Activated T-helper 17 cell treated with anti-CD3 and anti-CD28 coated beads, Interleukin-2, amount 50 U/mL, for 72 hours (primary cell): ENCODE measurements at regions not wholly inside any gene's neighbourhood (a gene's known extent, or its start where the extent isn't known, plus 50 kb on each side); places are given as distances from the start of the nearest gene placed in this dataset.
"Not testable (repeated sequence)": the region's sequence is repeated elsewhere in the genome, so short reads cannot be mapped to it uniquely, and the experiment has no call there.

ENCODE experiments used
- ATAC-seq: fragments of 150-1000 bp; cut with Tn5 transposase; replicated peaks from 2 replicates; pipeline ENCODE4 v1.10.0; 2021; ENCODE audit warnings: mild to moderate bottlenecking, moderate library complexity
- H3K27ac Mint-ChIP-seq: one replicate; pipeline ENCODE4 v1.8.0; 2022; ENCODE audit warnings: mixed read lengths
- H3K27me3 Mint-ChIP-seq: one replicate; pipeline ENCODE4 v1.8.0; 2022; ENCODE audit warnings: mixed read lengths
- H3K36me3 Mint-ChIP-seq: one replicate; pipeline ENCODE4 v1.8.0; 2022; ENCODE audit warnings: low read depth, mild to moderate bottlenecking, mixed read lengths
- H3K4me1 Mint-ChIP-seq: one replicate; pipeline ENCODE4 v1.8.0; 2022; ENCODE audit warnings: mixed read lengths
- H3K4me3 Mint-ChIP-seq: one replicate; pipeline ENCODE4 v1.8.0; 2022; ENCODE audit warnings: mild to moderate bottlenecking, mixed read lengths
- H3K9me3 Mint-ChIP-seq: one replicate; pipeline ENCODE4 v1.8.0; 2022; ENCODE audit warnings: mixed read lengths

DNA sequence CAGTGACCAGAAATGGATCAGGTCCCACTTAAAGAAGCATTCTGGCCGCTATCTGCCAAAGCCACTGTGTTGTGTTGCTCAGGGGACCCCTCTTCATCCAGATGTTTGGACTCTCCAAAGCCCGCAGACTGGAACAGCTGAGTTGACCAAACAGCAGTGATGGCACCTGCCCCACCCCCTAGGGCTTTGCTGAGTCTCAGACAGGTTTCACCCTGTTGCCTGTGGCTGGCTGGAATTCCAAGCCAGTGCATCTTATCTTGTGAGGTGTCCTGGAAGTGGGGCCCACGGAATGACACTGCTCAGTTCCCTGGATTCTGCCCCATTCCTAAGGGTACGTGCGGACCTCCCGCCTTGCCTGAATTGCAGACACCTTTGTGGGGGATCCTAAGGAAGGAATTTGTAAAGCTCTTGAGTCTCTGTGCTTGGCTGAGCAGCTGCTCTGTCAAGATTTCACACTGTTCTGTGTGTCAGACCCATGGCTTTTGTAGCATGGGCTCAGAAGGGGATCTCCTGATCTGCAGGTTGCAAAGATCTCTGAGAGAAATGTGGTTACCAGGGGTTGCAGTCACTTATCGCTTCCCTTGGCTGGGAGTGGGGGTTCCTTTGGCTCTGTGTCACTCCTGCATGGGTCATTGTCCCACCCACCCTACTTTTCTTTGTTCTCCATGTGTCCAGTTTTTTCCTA lies 1707.9 kb upstream of the PCDH10 start:
- no peak for ATAC-seq
- Mint-ChIP-seq H3K4me1 (no peaks in the 10 kb centered on the region), H3K4me3 (no peak overlapping the region), H3K9me3 (peaks cover 10% of the 10 kb centered on the region), H3K27ac (no peak overlapping the region), H3K36me3 (no peaks in the 10 kb centered on the region), H3K27me3 (no peaks in the 10 kb centered on the region)

DNA sequence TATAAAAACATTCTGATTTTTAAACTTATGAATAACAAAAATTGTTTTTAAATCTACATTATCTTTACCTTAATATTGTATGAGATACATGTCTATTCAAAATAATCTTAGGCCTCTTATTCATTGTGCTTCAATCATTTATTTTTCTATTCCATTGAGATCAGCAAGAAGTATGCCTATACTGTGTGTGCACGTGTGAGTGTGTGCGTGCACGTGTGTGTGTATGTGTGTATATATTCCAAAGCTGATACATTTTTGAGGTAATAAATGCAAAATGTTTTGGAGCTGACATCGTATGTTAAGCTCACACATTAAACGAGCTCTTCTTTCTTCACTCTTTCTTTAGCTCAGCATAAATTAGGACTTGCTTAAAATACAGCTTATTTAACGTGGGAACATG lies 1701.2 kb upstream of the PCDH10 start:
- no peaks in the 10 kb centered on the region for H3K36me3 Mint-ChIP-seq
- no peak for ATAC-seq
- H3K9me3 Mint-ChIP-seq = peaks cover 14% of the 10 kb centered on the region
- H3K27ac Mint-ChIP-seq = no peak overlapping the region
- H3K4me3 Mint-ChIP-seq = no peak overlapping the region
- no peaks in the 10 kb centered on the region for H3K4me1 Mint-ChIP-seq
- H3K27me3 Mint-ChIP-seq = no peaks in the 10 kb centered on the region

DNA sequence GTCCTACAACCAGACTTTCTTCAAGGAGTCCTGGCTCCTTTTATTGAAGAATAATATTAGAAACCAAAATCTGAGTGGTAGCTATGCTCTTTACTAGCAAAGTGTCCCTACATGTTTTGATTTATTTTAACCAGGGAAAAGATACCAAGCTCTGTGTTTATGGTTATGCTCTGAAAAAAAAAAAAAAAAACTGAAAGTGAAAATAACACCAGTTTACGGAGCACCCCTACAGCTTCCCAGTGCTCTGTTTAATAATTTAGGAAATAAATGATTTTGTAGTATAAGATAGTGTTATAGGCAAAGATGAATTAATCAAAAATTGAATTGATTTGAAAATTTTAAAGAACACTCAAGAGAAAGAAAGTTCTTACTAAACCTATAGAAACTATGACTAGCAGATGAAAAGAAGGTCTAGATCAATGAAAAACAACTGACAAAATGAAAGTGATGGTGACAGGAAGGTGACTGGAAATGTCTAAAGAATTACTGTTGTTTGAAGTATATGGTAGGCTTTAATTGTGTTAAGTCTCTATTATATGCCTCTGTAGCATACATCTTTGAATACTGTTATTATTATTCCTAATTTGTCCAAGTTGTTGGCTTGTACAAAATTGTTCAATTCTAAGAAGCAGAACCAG lies 1698.4 kb upstream of the PCDH10 start:
- Mint-ChIP-seq H3K9me3 (peaks cover 14% of the 10 kb centered on the region), H3K4me1 (no peaks in the 10 kb centered on the region), H3K36me3 (no peaks in the 10 kb centered on the region), H3K27me3 (no peaks in the 10 kb centered on the region), H3K4me3 (no peak overlapping the region), H3K27ac (no peak overlapping the region)
- ATAC-seq = no peak

DNA sequence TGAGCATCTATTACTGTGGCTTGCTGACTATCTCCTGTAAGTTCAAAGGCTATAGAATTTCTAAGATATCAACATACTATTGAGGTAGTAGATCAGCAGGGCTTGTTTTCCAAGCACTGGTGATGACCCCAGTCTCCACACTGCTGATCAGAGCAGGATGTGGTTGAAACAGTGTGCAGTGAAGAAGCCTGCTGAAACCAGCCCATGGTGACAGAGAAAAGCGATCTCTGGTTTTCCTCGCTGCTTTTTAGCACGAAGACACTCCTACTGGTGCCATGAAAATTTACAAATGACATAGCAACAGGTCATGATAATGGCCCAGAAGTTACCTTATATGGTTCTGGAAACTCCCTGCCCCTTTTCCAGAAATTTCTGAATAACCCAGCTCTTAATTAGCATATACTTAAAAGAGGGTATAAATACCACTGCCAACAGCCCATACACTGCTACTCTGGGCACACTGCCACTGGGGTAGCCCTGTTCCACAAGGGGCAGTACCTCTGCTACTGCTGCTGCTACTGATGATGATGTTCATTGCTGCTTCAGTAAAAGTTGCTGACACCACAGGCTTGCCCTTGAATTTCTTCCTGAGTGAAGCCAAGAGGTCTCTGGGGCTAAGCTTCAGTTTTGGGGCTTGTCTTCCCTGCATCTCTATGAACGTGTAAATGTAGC lies 1689.5 kb upstream of the PCDH10 start:
- ATAC-seq = no peak
- no peaks in the 10 kb centered on the region for H3K4me1 Mint-ChIP-seq
- H3K27me3 Mint-ChIP-seq = no peaks in the 10 kb centered on the region
- H3K9me3 Mint-ChIP-seq = peaks cover 7% of the 10 kb centered on the region
- no peak overlapping the region for H3K4me3 Mint-ChIP-seq
- no peaks in the 10 kb centered on the region for H3K36me3 Mint-ChIP-seq
- no peak overlapping the region for H3K27ac Mint-ChIP-seq

DNA sequence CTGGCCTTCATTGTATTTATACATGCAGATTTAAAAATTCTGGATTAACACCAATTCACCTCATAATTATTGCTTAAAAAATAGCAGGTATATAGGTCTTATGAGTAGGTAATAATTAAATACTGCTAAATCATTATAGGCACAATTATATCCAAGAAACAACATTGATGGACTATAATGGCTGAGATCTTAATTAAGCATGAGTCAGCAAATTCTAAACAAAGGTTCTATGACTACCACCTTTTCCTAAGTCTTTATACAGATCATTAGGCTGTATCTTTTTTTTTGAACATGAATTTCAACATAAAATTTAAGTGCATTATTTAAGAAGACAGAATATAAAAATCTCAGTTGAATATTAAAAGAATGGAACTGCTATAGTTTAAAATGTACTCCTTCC lies 1678.7 kb upstream of the PCDH10 start:
- Mint-ChIP-seq H3K4me1 (no peaks in the 10 kb centered on the region), H3K9me3 (peaks cover 8% of the 10 kb centered on the region), H3K27me3 (no peaks in the 10 kb centered on the region), H3K27ac (no peak overlapping the region), H3K4me3 (no peak overlapping the region), H3K36me3 (no peaks in the 10 kb centered on the region)
- no peak for ATAC-seq

DNA sequence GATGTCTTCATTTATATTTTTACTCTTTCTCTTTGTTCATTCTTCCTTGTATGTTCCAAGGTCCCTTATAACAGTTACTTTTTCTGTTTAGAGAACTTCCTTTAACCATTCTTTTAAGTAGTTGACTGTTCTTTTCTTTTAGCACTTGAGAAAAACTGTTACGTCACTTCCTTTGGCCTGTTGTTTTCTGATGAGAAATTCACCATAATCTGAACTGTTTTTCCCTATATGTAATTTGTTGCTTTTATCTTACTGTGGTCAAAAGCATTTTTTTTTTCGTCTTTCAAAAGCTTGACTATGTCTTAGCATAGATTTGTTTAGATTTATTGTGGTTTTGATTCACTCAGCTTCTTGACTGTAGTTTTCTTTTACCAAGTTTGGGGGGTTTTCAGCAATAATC lies 1660.3 kb upstream of the PCDH10 start:
- no peak overlapping the region for H3K4me3 Mint-ChIP-seq
- no peaks in the 10 kb centered on the region for H3K36me3 Mint-ChIP-seq
- no peak overlapping the region for H3K27ac Mint-ChIP-seq
- no peaks in the 10 kb centered on the region for H3K4me1 Mint-ChIP-seq
- no peak for ATAC-seq
- peaks cover 12% of the 10 kb centered on the region for H3K9me3 Mint-ChIP-seq
- no peaks in the 10 kb centered on the region for H3K27me3 Mint-ChIP-seq

DNA sequence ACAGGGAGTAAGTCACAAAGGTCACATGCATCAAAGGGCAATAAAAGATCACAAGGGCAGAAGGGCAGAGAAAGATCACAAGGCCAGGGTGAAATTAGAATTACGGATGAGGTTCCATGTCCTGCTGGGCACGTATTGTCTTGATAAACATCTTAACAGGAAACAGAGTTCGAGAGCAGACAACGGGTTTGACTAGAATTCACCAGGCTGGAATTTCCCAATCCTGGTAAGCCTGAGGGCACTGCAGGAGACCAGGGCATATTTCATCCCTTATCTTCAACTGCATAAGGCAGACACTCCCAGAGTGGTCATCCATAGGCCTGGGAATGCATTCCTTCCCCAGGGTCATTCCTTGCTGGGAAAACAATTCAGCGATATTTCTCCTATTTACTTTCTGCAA lies 1652.9 kb upstream of the PCDH10 start:
- H3K27ac Mint-ChIP-seq = not testable (repeated sequence)

DNA sequence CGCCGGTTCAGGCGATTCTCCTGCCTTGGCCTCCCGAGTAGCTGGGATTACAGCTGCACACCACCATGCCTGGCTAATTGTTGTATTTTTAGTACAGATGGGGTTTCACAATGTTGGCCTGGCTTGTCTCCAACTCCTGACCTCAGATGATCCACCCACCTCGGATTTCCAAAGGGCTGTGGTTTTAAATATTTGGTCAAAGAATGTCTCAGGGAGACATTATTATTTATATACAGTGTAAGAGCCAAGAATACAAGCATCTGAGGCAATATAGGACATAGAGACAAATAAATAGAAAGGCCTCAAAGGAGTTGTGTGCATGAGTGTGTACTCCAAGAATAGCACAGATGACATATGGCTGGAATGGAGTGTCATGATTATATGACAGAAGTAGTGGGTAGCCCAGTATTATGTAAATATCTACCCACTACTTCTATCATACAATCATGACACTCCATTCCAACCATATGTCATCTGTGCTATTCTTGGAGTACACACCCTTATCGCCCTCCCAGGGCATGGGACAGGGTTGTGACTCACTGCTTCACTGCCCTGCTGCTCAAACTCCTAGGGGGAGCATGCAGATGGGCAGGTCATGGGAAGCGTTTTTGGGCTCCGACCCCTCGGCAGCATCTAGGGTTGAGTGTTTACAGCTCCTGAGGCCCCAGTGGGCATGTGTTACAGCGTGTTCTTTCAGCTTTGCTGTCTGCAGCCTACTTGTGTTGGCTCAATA lies 1649.8 kb upstream of the PCDH10 start:
- Mint-ChIP-seq H3K4me3 (no peak overlapping the region), H3K36me3 (no peaks in the 10 kb centered on the region), H3K9me3 (peaks cover 12% of the 10 kb centered on the region), H3K4me1 (no peaks in the 10 kb centered on the region), H3K27ac (no peak overlapping the region), H3K27me3 (no peaks in the 10 kb centered on the region)
- ATAC-seq = no peak

More for the DNA sequence above, 1652.9 kb upstream of the PCDH10 start:
- not testable (repeated sequence) for H3K4me1 Mint-ChIP-seq, H3K9me3 Mint-ChIP-seq, H3K36me3 Mint-ChIP-seq, H3K4me3 Mint-ChIP-seq, ATAC-seq, H3K27me3 Mint-ChIP-seq

DNA sequence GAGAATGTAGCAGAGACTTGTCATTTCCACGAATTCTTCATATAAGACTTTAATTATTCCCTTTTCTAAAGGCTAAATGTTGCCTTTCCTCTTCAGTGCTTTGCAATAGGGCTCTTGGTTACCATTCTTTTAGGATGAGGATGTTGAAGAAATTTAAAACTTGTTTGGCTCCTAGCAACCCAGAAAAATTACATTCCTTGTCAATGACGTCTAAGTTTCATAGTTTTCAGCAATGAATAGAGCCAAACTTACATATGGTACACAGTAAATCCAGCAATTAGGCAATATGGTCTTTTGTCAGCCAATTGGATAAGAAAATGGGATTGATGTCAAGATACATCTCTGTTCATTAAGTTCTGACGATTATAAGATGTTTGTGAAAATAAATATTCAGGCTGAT lies 1639.6 kb upstream of the PCDH10 start:
- no peaks in the 10 kb centered on the region for H3K4me1 Mint-ChIP-seq
- no peak for ATAC-seq
- H3K9me3 Mint-ChIP-seq = peaks cover 12% of the 10 kb centered on the region
- H3K36me3 Mint-ChIP-seq = no peaks in the 10 kb centered on the region
- no peaks in the 10 kb centered on the region for H3K27me3 Mint-ChIP-seq
- no peak overlapping the region for H3K4me3 Mint-ChIP-seq
- no peak overlapping the region for H3K27ac Mint-ChIP-seq

DNA sequence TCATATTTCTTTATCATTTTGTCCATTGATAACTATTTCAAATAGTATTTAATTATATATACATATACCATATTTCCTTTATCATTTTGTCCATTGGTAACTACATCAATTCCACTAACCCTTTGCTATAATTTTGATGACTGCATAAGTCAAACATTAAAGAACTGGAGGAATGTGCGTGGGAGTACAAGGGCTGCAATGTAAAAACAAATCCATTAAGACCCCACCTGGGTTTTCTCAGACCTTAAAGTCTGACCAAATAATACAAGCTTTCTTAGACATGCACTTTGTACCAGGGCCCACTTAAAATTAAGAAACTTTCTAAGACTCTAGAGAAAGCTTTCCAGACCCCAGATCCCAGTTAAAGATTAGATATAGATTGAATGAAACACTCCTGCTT lies 1622.4 kb upstream of the PCDH10 start:
- Mint-ChIP-seq H3K27ac (no peak overlapping the region), H3K36me3 (no peaks in the 10 kb centered on the region), H3K4me3 (no peak overlapping the region), H3K4me1 (no peaks in the 10 kb centered on the region), H3K27me3 (no peaks in the 10 kb centered on the region), H3K9me3 (peaks cover 9% of the 10 kb centered on the region)
- no peak for ATAC-seq

DNA sequence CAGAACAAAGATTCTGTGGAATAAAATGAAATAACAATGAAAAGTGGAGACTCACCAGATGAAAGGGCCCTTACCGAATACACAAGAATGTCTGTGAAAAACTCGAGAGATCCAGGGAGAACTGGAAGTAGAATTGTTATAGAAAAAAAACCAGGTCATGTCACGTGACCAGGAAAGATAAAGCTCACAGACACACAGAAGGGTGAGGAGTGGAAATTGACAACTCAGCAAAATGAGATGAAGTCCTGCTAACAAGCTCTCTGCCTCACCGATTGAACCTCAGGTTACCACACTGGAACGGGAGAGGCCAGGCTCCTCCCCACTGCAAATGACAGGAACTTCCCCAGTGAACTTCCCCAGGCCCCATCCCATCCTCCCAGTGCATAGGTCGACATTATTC lies 1618.0 kb upstream of the PCDH10 start:
- no peak for ATAC-seq
- Mint-ChIP-seq H3K9me3 (peaks cover 9% of the 10 kb centered on the region), H3K4me1 (no peaks in the 10 kb centered on the region)

DNA sequence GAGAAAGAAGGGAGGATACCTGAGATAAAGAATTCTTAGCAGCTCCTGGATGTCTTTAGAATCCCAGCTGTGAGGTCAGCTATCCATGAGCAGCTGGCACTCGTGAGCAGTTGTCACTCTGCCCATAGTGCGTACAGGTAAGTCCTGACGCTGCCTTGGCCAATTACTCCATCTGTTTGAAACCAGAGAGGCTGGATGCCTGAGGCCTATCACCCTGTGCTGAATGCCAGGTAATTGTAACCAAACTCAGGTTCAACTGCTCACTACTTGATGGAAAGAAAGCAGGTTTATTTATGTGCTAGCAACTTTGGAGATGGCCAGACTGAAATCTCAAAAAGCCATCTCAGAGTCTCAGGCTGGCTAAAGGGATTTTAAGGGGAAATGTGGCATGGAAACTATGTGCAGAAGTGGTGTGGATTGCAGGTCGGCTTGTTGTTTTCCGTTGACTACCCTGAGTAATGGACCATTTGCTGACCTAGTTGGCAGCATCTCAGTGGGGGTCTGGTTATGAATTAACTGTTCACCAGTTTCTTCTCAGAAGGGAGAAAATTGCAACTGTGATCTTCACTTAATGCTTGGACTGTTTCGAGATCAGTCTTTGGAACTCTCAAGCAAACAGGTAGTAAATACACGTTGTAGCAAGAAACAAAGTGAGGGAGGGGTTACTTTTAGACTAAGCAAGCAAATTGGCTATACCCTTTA lies 1614.0 kb upstream of the PCDH10 start:
- H3K27me3 Mint-ChIP-seq = no peaks in the 10 kb centered on the region

More for the DNA sequence above, 1618.0 kb upstream of the PCDH10 start:
- Mint-ChIP-seq H3K27ac (no peak overlapping the region), H3K4me3 (no peak overlapping the region), H3K27me3 (no peaks in the 10 kb centered on the region), H3K36me3 (no peaks in the 10 kb centered on the region)

DNA sequence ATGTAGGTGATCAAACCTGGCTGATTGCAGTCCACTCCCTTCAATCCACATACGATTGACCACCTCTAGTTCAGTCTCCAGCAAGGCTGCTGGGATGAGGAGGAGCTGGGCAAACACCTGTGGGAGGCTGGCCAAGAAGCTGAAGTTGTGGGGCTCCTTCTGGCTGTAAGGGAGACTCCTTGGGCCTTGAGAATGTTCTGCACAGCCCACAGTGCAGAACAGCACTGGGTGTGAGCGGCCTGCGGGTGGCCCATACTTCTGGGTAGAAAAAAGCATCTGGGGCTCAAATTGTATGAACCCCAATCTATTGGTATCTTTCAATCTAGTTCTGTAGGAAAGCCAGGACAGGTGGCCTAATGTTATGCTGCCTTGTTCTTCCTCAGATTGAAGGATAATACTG lies 1608.8 kb upstream of the PCDH10 start:
- Mint-ChIP-seq H3K27me3 (no peaks in the 10 kb centered on the region), H3K36me3 (no peaks in the 10 kb centered on the region), H3K9me3 (no peaks in the 10 kb centered on the region), H3K4me3 (no peak overlapping the region), H3K27ac (no peak overlapping the region), H3K4me1 (no peaks in the 10 kb centered on the region)
- ATAC-seq = no peak

More for the DNA sequence above, 1614.0 kb upstream of the PCDH10 start:
- no peak for ATAC-seq
- no peaks in the 10 kb centered on the region for H3K4me1 Mint-ChIP-seq
- H3K27ac Mint-ChIP-seq = no peak overlapping the region
- no peak overlapping the region for H3K4me3 Mint-ChIP-seq
- H3K36me3 Mint-ChIP-seq = no peaks in the 10 kb centered on the region
- H3K9me3 Mint-ChIP-seq = peaks cover 9% of the 10 kb centered on the region

DNA sequence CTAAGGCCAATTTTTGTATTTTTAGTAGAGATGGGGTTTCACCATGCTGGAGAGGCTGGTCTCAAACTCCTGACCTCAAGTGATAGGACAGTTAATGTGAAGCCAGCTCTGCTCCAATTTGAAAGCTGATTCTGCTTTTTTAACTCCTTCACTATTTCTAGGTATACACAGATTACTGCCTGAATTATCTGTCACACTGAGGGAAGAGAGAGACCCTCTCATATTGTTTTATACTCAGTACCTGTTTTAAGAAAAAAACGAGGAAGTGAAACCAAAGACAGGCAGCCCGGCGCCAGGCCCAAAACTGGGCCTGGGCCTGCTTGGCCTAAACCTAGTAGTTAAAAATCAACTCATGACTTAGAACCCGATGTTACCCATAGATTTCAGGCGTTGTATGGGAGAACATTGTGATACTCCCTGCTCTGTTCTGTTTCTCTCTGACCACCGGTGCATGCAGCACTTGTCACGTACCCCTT lies 1601.5 kb upstream of the PCDH10 start:
- ATAC-seq = no peak
- no peaks in the 10 kb centered on the region for H3K4me1 Mint-ChIP-seq
- H3K27me3 Mint-ChIP-seq = no peaks in the 10 kb centered on the region
- H3K9me3 Mint-ChIP-seq = peaks cover 3% of the 10 kb centered on the region
- no peak overlapping the region for H3K4me3 Mint-ChIP-seq
- no peaks in the 10 kb centered on the region for H3K36me3 Mint-ChIP-seq
- H3K27ac Mint-ChIP-seq = no peak overlapping the region
